SHP77 treated with DMSO at 0.1 percent for 48 hours (cell line): ENCODE measurements at regions not wholly inside any gene's neighbourhood (a gene's known extent, or its start where the extent isn't known, plus 50 kb on each side); places are given as distances from the start of the nearest gene placed in this dataset.
A peak's percentile ranks its signal among the peaks of the same experiment; 100 is the strongest.

Experiments
- DNase-seq: peaks from one replicate; lab custom pipeline; 2025; lab: John Stamatoyannopoulos, UW

GRCh38 chr7:17130281-17131059 is 168.0 kb upstream of the AHR start:
- DNase-seq, result peak; percentile 52

DNA sequence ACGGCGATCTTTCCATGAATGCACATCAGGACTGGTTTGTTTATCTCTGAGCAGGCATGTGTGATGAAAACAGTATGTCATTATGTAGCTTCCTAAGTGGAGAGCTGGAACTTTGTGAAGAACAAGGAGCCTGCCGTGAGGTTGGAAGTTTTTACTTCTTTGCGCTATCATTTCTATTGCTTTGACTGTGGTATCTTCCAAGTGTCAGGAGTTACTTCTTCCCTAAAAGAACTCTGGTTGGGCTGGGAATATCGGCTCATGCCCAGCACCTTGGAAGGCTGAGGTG is 167.4 kb upstream of the AHR start:
- no peak for DNase-seq

DNA sequence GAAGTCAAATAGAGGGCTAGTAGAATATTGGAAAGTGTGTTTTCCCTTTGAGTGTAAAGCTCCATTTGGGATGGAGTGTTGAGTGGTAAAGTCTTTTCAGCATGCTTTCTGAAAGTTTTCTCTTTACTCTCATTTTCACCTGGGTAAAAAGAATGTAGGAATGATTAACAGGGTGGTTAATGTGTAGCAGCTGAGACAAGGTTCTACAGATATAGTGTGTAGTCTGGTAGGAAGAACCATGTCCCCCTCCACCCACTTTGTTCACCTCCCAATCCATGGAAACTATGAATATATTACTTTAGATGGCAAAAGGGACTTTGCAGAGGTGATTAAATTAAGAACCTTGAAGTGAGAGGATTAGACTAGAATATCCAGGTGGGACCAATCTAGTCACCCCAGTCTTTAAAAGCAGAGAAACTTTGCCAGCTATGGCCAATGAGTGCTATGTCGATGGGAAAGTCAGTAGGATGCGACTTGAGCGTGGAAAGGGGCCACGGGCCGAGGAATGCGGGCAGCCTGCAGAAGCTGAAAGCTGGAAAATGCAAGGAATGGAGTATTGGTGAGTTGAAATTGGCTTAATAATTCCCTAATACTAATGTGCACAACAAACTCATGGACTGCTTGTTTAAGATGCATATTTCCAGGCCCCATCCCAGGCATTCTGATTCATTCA is 166.3 kb upstream of the AHR start:
- no peak for DNase-seq

DNA sequence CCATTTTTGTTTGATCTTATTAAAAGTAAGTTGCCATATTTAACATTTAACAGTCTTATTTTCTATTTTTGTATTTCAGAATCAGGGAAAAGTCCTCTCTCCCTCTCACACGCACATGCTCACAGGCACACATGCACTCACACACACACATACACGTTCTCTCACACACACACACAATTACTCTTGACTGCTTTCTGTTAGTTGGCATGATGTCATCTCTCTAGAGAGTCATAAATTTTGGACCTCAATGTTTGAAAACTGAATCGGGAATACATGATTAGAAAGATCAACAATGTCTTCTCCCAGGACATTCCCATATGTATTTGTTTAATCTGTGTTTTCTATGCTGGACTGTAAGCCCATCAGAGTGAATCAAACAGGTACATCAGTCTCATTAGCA is 165.7 kb upstream of the AHR start:
- DNase-seq, result peak; percentile 51

DNA sequence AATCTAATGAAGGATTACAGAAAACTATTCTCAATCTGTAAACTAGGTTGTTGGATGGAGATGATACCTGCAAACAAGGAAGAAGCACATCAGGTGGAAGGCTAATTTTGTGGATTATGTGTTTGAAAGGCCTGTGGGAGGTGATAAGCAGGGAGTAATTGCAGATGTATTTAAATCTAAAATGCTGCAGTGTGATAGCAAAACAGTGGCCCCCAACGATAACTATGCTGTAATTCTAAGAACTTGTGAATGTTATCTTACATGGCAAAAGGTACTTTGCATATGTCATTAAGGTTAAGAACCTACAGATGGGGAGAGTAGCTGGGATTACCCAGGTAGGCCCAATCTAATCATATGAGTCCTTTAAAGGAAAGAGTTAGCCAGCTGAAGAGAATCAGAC is 164.5 kb upstream of the AHR start:
- DNase-seq, result no peak

GRCh38 chr7:17134786-17135185 is 163.7 kb upstream of the AHR start:
- DNase-seq, result no peak

DNA sequence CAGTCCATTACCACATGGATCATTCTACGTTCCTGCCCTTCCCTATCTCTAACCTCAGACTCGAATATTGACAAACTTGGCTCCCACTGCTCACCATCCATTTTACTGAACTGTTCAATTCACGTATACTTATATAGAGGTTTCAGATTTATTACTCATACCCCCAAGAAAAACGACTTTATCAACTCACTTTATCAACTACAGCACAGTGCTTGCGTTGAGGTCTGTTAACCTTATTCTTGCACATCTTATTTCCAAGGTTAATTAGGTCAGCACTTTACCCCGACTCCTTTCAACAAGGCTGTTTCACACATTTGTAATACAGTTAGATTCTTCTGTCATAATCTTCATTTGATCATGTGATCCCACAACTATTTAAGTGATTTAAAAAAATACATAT is 162.3 kb upstream of the AHR start:
- DNase-seq, result no peak

DNA sequence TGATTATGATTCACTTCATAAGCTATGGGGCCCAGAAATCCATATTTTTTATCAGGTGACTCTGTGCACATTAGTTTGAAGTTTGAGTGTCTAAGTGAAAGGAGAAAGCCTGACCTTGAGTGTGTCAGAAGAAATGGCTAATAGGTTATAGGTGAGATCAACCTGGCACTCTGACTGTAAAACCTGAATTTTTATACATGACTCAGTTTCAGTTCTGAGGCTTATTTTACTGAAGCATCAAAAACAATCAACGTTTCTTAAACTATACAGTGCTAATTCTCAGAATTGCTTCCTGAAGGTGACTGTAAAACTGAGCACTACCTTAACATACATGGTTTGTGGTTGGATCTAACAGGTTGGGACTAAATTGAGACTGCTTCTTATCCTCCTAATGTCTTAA is 159.4 kb upstream of the AHR start:
- no peak for DNase-seq

DNA sequence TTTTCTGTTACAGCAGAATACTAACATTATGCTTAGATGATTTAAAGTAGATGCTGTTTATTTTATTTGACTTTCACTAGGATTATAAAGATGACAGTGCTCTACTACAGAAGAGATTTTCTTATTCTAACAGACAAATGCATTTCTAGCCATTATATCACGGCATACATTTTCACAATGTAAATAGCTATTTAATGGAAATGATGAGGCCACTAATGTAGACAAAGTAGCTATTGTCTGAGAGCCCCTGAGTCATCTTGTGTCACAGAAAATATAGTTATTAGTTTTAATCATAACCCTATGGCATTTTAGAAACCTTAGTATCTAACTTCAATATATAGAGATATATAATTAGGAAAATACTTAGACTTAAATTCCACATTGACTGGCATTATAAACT is 158.0 kb upstream of the AHR start:
- no peak for DNase-seq

GRCh38 chr7:17142831-17143541 is 155.5 kb upstream of the AHR start:
- no peak for DNase-seq

DNA sequence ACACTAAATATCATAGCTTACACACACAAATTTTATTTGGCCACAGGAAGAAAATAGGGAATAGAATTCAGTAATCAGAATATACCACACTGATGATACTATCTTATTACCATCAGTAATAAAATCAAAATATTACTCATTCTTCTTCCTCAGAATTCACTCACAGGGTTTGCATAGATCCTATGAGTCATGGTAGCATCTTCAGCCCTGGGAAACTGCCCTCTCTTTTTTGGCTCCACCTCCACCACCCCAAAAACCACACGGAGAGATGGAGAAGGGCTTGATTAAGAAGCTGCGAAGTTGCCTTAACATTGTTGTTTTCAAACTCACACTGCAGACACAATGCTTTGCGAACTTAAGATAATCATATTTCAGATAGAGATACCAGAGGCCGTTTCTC is 154.1 kb upstream of the AHR start:
- DNase-seq, result no peak

GRCh38 chr7:17146621-17147020 is 151.8 kb upstream of the AHR start:
- no peak for DNase-seq

DNA sequence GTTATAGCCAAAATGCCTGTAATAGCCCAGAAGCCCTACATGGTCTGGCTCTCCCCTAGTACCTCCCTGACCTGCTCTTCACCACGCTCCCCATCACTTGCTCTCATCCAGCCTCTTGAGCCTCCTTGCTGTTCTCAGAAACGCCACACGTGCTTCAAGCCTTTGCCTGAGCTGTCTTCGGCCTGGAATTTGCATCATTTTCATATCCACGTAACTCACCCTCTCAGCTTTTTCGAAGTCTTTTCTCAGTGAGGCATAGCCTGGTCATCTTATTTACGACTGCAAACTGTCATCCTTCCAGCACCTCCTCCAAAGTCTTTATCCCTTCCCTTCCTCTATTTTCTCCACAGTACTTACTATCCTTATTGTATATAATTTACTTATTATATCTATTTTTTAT is 151.0 kb upstream of the AHR start:
- no peak for DNase-seq

- DNase-seq, result no peak
Measured at GRCh38 chr7:17150018-17150417, 148.4 kb upstream of the AHR start.

DNA sequence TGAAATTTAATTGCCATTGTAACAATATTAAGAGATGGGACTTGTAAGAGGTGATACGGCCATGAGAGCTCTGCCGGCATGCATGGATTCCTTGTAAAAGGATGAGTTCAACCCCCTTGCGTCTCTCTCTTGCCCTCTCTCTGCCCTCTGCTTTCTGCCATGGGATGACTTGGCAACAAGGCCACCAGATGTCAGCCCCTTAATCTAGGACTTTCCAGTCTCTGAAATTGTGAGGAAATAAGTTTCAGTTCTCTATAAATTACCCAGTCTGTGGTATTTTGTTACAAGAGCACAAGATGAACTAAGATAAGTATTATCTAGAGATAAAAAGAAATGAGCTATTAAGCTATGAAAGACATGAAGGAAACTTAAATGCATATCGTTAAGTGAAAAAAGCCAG is 145.7 kb upstream of the AHR start:
- DNase-seq, result no peak

DNA sequence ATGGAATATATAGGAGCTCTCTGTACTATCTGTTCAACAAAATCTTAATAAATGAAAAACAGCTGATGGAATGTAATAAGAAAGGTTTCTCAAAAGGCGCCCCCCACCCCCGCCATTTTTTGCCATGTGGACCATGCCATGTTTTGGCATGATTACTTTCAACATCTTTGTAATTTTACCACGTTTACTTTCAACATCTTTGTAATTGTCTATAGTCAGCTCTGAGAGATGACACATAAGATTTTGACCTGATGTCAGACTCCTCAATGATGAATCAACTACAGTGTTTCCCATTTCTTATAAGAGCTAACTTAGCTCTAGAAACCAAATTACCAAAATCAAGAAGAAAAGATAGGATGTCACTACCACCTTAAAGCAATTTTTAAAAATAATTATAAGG is 144.9 kb upstream of the AHR start:
- DNase-seq, result no peak

- no peak for DNase-seq
Measured at GRCh38 chr7:17155529-17155928, 142.9 kb upstream of the AHR start.

GRCh38 chr7:17158261-17158660 is 140.2 kb upstream of the AHR start:
- DNase-seq, result no peak

DNA sequence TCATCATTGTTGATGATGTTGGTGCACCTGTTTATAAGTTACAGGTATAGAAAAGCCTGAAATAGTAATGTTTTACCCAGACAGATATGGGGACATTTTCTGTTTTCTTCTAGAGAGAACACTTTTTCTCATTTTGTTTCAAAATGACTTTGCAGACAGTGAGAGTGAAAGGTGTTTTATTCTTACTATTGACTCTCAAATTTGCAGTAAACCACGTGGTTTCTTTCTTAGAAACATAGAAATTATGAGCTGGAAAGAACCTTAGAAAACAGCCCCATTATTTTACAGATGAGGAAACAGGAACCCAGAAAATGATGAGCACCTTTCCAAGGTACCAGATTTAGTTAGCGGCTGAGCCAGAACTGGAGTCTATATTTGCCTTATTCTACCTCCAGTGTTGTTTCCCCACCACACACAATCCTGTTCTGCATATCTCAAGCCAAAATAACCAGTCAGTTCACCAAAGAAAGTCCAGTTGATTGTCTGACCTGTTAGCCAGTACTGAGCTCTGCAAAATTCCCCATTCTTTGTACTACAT is 138.9 kb upstream of the AHR start:
- no peak for DNase-seq

DNA sequence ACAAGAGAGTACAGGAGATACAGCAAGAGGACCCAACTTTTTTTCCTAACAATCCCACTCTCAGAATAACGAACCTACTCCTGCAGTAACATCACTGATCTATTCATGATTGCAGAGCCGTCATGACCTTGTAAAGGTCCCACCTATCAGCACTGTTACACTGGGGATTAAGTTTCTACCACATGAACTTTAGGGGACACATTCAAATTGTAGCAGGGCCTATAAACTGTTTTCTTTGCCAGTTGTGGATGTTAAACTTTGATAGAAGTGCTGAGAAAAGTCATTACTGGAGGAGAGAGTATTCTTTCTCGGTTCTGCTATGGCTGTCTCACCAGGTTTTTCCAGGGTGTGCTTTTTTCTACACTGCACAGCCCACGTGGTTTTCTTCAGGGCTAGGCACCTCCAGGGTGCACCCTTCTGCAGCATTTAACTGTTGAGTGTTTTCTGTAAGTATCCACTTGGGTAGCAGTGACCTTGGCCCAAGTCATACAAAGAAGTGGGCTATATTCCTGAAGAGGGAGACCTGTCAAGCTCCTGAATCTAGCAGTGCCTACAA is 131.6 kb upstream of the AHR start:
- DNase-seq, result no peak

- DNase-seq, result no peak
Measured at GRCh38 chr7:17168416-17168815, 130.0 kb upstream of the AHR start.

DNA sequence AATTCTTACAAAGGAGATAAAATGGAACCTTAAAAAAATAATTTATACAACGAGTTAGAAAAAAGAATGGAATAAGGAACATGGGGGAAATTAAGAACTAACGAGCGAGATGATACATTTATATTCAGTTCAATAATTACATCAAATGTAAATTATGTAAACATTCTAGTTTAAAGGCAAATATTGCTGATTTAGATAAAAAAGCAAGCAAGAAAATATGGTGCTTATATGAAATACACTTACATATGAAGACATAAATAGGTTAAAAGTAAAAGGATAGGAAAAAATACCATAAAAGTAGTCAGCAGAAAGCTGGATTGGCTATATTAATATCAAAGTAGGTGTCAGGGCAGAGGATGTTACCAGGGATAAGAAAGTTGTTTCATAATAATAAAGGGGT is 127.0 kb upstream of the AHR start:
- no peak for DNase-seq
